ENCODE measurements at regions not wholly inside any gene's neighbourhood (a gene's known extent, or its start where the extent isn't known, plus 50 kb on each side); places are given as distances from the start of the nearest gene placed in this dataset.
"Not testable (repeated sequence)": the region's sequence is repeated elsewhere in the genome, so short reads cannot be mapped to it uniquely, and the experiment has no call there.

- H3K36me3 ChIP-seq (ENCODE audit: insufficient read depth, insufficient read length, low read length); H3K9ac ChIP-seq (ENCODE audit: insufficient read length, low read depth); H3K4me3 ChIP-seq (ENCODE audit: insufficient read length, low read depth); H3K27me3 ChIP-seq (ENCODE audit: insufficient read depth, insufficient read length); H3K9me3 ChIP-seq (ENCODE audit: insufficient read depth, low read length); H3K4me1 ChIP-seq (ENCODE audit: insufficient read depth, insufficient read length); DNase-seq (ENCODE audit: low read depth, low spot score): not testable (repeated sequence)
These were observed 60.7 kb upstream of the DPP6 start for GRCh38 chr7:153991471-153991870.

DNA sequence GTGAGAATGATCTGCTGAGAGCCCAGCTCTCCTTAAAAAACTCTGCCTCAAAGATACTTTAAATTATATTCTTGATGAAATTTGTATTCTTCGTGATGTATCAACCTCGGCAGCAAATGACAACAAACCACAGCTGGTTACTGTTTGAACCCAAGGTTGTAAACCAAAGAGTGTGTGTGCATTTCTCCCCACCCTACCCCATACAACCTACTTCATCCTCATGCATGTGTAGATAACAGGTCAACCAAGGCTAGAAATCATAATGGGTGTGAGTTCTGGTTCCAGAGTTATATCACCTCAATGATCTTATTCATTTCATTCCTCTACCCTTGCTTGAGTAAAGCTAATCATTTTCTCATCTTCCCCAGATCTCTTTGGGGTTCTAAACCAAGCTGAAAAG, 58.8 kb upstream of the DPP6 start:
- not testable (repeated sequence) for H3K36me3 ChIP-seq (ENCODE audit: insufficient read depth, insufficient read length, low read length); DNase-seq (ENCODE audit: low read depth, low spot score); H3K27me3 ChIP-seq (ENCODE audit: insufficient read depth, insufficient read length)

DNA sequence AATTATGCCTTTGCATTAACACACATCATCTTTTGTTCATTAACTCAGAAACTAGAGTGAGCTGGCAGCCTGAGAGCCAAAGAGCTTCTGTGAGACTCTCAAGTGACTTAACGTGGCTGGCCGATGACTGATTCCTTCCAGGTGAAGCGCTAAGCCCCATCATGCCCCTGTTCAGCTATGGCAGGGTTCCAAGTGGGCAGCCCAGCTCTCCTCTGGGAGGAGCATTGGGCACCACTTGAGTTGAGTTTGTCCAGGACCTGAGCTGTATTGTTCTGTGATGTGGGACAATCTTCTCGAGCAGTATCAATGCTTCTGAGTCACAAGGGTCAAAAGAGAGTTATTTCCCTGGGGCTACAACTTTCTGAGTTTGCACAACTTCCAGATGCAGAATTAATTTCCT, 53.3 kb upstream of the DPP6 start:
- not testable (repeated sequence) for DNase-seq (ENCODE audit: low read depth, low spot score); H3K27me3 ChIP-seq (ENCODE audit: insufficient read depth, insufficient read length); H3K9me3 ChIP-seq (ENCODE audit: insufficient read depth, low read length)

More for the DNA sequence above, 58.8 kb upstream of the DPP6 start:
- not testable (repeated sequence) for H3K4me1 ChIP-seq (ENCODE audit: insufficient read depth, insufficient read length); H3K4me3 ChIP-seq (ENCODE audit: insufficient read length, low read depth); H3K9me3 ChIP-seq (ENCODE audit: insufficient read depth, low read length); H3K9ac ChIP-seq (ENCODE audit: insufficient read length, low read depth)

More for the DNA sequence above, 53.3 kb upstream of the DPP6 start:
- H3K4me1 ChIP-seq (ENCODE audit: insufficient read depth, insufficient read length); H3K9ac ChIP-seq (ENCODE audit: insufficient read length, low read depth); H3K36me3 ChIP-seq (ENCODE audit: insufficient read depth, insufficient read length, low read length); H3K4me3 ChIP-seq (ENCODE audit: insufficient read length, low read depth): not testable (repeated sequence)

All from NT2/D1 (cell line).